Nephron (organoid): ENCODE measurements at regions not wholly inside any gene's neighbourhood (a gene's known extent, or its start where the extent isn't known, plus 50 kb on each side); places are given as distances from the start of the nearest gene placed in this dataset.

Experiments used
- H3K27ac Mint-ChIP-seq, 3 experiments: 2 replicates each; pipeline ENCODE4 v1.8.0; 2020; ENCODE audit warnings: mixed read lengths in 3 of 3, mild to moderate bottlenecking in 2 of 3, moderate library complexity in 1 of 3
- H3K27me3 Mint-ChIP-seq: 2 replicates; pipeline ENCODE4 v1.8.0; 2021; ENCODE audit warnings: low read depth, mild to moderate bottlenecking, moderate library complexity, mixed read lengths
- H3K36me3 Mint-ChIP-seq: 2 replicates; pipeline ENCODE4 v1.8.0; 2020; ENCODE audit warnings: low read depth, mixed read lengths
- H3K4me1 Mint-ChIP-seq: 2 replicates; pipeline ENCODE4 v1.8.0; 2020; ENCODE audit warnings: mixed read lengths
- H3K4me3 Mint-ChIP-seq, 3 experiments: 2 replicates each; pipeline ENCODE4 v1.8.0; 2020; ENCODE audit warnings: mild to moderate bottlenecking in 3 of 3, mixed read lengths in 3 of 3, moderate library complexity in 2 of 3
- H3K9me3 Mint-ChIP-seq: 2 replicates; pipeline ENCODE4 v1.8.0; 2020; ENCODE audit warnings: mixed read lengths
- CTCF ChIP-seq, 3 experiments: fragments of 200-600 bp; sonication (generic); IDR thresholded peaks; one replicate each; pipeline ENCODE4 v1.5.0; 2021; ENCODE audit warnings: antibody characterized with exemption in 3 of 3; ENCODE audit not compliant: unreplicated experiment in 3 of 3

GRCh38 chr3:22996920-22997571 lies 206.1 kb upstream of the UBE2E2 start:
- H3K27ac Mint-ChIP-seq = peak overlapping the region; percentile 19 to 79 (median 64)
- no peaks in the 10 kb centered on the region for H3K9me3 Mint-ChIP-seq
- H3K27me3 Mint-ChIP-seq = no peaks in the 10 kb centered on the region
- TF ChIP-seq CTCF (IDR thresholded peaks at IDR 0.05; ENCODE audit: unreplicated experiment in 3 of 3) = no peak
- H3K4me1 Mint-ChIP-seq = peaks cover 25% of the 10 kb centered on the region
- H3K4me3 Mint-ChIP-seq = no peak overlapping the region
- no peaks in the 10 kb centered on the region for H3K36me3 Mint-ChIP-seq

- Mint-ChIP-seq H3K4me1 (peaks cover 33% of the 10 kb centered on the region), H3K27ac (no peak overlapping the region), H3K36me3 (no peaks in the 10 kb centered on the region), H3K27me3 (peaks cover 4% of the 10 kb centered on the region), H3K9me3 (no peaks in the 10 kb centered on the region), H3K4me3 (no peak overlapping the region)
- no peak for TF ChIP-seq CTCF (IDR thresholded peaks at IDR 0.05; ENCODE audit: unreplicated experiment in 3 of 3)
These were observed 202.8 kb upstream of the UBE2E2 start for GRCh38 chr3:23000371-23000770.

- TF ChIP-seq CTCF (IDR thresholded peaks at IDR 0.05; ENCODE audit: unreplicated experiment in 3 of 3) = no peak
- Mint-ChIP-seq H3K27ac (peak overlapping the region; percentile 31 to 75 (median 75)), H3K4me3 (no peak overlapping the region), H3K4me1 (peaks cover 26% of the 10 kb centered on the region), H3K36me3 (no peaks in the 10 kb centered on the region), H3K9me3 (no peaks in the 10 kb centered on the region), H3K27me3 (peaks cover 5% of the 10 kb centered on the region)
These were observed 201.0 kb upstream of the UBE2E2 start for GRCh38 chr3:23002151-23002550.

- Mint-ChIP-seq H3K9me3 (no peaks in the 10 kb centered on the region), H3K36me3 (no peaks in the 10 kb centered on the region), H3K27ac (peak overlapping the region; percentile 46 to 75 (median 75)), H3K27me3 (peaks cover 5% of the 10 kb centered on the region), H3K4me3 (no peak overlapping the region), H3K4me1 (peaks cover 19% of the 10 kb centered on the region)
- TF ChIP-seq CTCF (IDR thresholded peaks at IDR 0.05; ENCODE audit: unreplicated experiment in 3 of 3) = no peak
These were observed 200.0 kb upstream of the UBE2E2 start for GRCh38 chr3:23002836-23003732.

GRCh38 chr3:23003733-23004046 lies 199.4 kb upstream of the UBE2E2 start:
- Mint-ChIP-seq H3K36me3 (no peaks in the 10 kb centered on the region), H3K27ac (peak overlapping the region; percentile 46 to 75 (median 75)), H3K4me1 (peaks cover 19% of the 10 kb centered on the region), H3K9me3 (no peaks in the 10 kb centered on the region), H3K27me3 (peaks cover 5% of the 10 kb centered on the region), H3K4me3 (no peak overlapping the region)
- TF ChIP-seq CTCF (IDR thresholded peaks at IDR 0.05; ENCODE audit: unreplicated experiment in 3 of 3) = no peak
